Activated T-helper 1 cell treated with anti-CD3 and anti-CD28 coated beads, Interleukin-12 subunit alpha, Interleukin-12 subunit beta, Interleukin-2, Interleukin-4 antibody, amounts not matched to agents 30 ng/mL and 10 ng/mL and 1 ng/mL, durations not matched to agents 14 hours and 24 hours and 36 hours (primary cell): ENCODE measurements at regions not wholly inside any gene's neighbourhood (a gene's known extent, or its start where the extent isn't known, plus 50 kb on each side); places are given as distances from the start of the nearest gene placed in this dataset.

Experiments used
- DNase-seq: peaks from one replicate; pipeline ENCODE4 v3.0.0; 2021; ENCODE audit warnings: low spot score
- H3K27ac Mint-ChIP-seq: one replicate; pipeline ENCODE4 v1.8.0; 2021; ENCODE audit warnings: mild to moderate bottlenecking, mixed read lengths
- H3K27me3 Mint-ChIP-seq: one replicate; pipeline ENCODE4 v1.8.0; 2022; ENCODE audit warnings: mild to moderate bottlenecking, moderate library complexity, mixed read lengths; ENCODE audit not compliant: insufficient read depth
- H3K36me3 Mint-ChIP-seq: one replicate; pipeline ENCODE4 v1.8.0; 2021; ENCODE audit warnings: low read depth, mixed read lengths
- H3K4me1 Mint-ChIP-seq: one replicate; pipeline ENCODE4 v1.8.0; 2021; ENCODE audit warnings: low read depth, mixed read lengths
- H3K4me3 Mint-ChIP-seq: one replicate; pipeline ENCODE4 v1.8.0; 2021; ENCODE audit warnings: mild to moderate bottlenecking, moderate library complexity, mixed read lengths
- H3K9me3 Mint-ChIP-seq: one replicate; pipeline ENCODE4 v1.8.0; 2021; ENCODE audit warnings: mixed read lengths
- intact Hi-C: fragments of 100-400 bp; cut with micrococcal nuclease; formaldehyde crosslinking; loops from one replicate; pipeline ENCODE4 v1.15.1; 2024

GRCh38 chr4:35516102-35516501, 728.2 kb downstream of the ARAP2 start:
- no peak overlapping the region for H3K4me3 Mint-ChIP-seq
- no peak for DNase-seq
- H3K9me3 Mint-ChIP-seq = no peaks in the 10 kb centered on the region
- no peaks in the 10 kb centered on the region for H3K27me3 Mint-ChIP-seq
- H3K27ac Mint-ChIP-seq = no peak overlapping the region
- intact Hi-C loops = no loop called here
- no peaks in the 10 kb centered on the region for H3K4me1 Mint-ChIP-seq
- H3K36me3 Mint-ChIP-seq = no peaks in the 10 kb centered on the region

GRCh38 chr4:35520059-35520458, 724.3 kb downstream of the ARAP2 start:
- H3K4me1 Mint-ChIP-seq = no peaks in the 10 kb centered on the region
- no peak overlapping the region for H3K27ac Mint-ChIP-seq
- no peaks in the 10 kb centered on the region for H3K36me3 Mint-ChIP-seq
- no peak for DNase-seq
- H3K27me3 Mint-ChIP-seq = no peaks in the 10 kb centered on the region
- H3K4me3 Mint-ChIP-seq = no peak overlapping the region
- intact Hi-C loops = no loop called here
- no peaks in the 10 kb centered on the region for H3K9me3 Mint-ChIP-seq

- Mint-ChIP-seq H3K27ac (no peak overlapping the region), H3K4me1 (no peaks in the 10 kb centered on the region)
Observed at GRCh38 chr4:35521682-35522081, 722.6 kb downstream of the ARAP2 start.

GRCh38 chr4:35525192-35525978, 718.9 kb downstream of the ARAP2 start:
- intact Hi-C loops = no loop called here
- no peak overlapping the region for H3K4me3 Mint-ChIP-seq
- H3K27ac Mint-ChIP-seq = no peak overlapping the region
- no peaks in the 10 kb centered on the region for H3K36me3 Mint-ChIP-seq
- no peaks in the 10 kb centered on the region for H3K27me3 Mint-ChIP-seq
- no peaks in the 10 kb centered on the region for H3K4me1 Mint-ChIP-seq
- DNase-seq = no peak
- H3K9me3 Mint-ChIP-seq = no peaks in the 10 kb centered on the region

More at GRCh38 chr4:35521682-35522081, 722.6 kb downstream of the ARAP2 start:
- Mint-ChIP-seq H3K9me3 (no peaks in the 10 kb centered on the region), H3K4me3 (no peak overlapping the region), H3K27me3 (no peaks in the 10 kb centered on the region), H3K36me3 (no peaks in the 10 kb centered on the region)
- no peak for DNase-seq
- intact Hi-C loops = no loop called here

- DNase-seq = no peak
- Mint-ChIP-seq H3K36me3 (no peaks in the 10 kb centered on the region), H3K27ac (no peak overlapping the region), H3K9me3 (no peaks in the 10 kb centered on the region), H3K27me3 (no peaks in the 10 kb centered on the region), H3K4me3 (no peak overlapping the region), H3K4me1 (no peaks in the 10 kb centered on the region)
- intact Hi-C loops = no loop called here
Observed at GRCh38 chr4:35526456-35526855, 717.9 kb downstream of the ARAP2 start.

- no peaks in the 10 kb centered on the region for H3K4me1 Mint-ChIP-seq
- H3K27me3 Mint-ChIP-seq = no peaks in the 10 kb centered on the region
- DNase-seq = no peak
- no peaks in the 10 kb centered on the region for H3K36me3 Mint-ChIP-seq
- no peak overlapping the region for H3K4me3 Mint-ChIP-seq
- H3K9me3 Mint-ChIP-seq = peaks cover 3% of the 10 kb centered on the region
- intact Hi-C loops = no loop called here
- no peak overlapping the region for H3K27ac Mint-ChIP-seq
Observed at GRCh38 chr4:35534962-35535361, 709.4 kb downstream of the ARAP2 start.

GRCh38 chr4:35538807-35539206, 705.5 kb downstream of the ARAP2 start:
- H3K27ac Mint-ChIP-seq = no peak overlapping the region
- intact Hi-C loops = no loop called here
- H3K36me3 Mint-ChIP-seq = no peaks in the 10 kb centered on the region
- no peak overlapping the region for H3K4me3 Mint-ChIP-seq
- H3K9me3 Mint-ChIP-seq = no peaks in the 10 kb centered on the region
- no peaks in the 10 kb centered on the region for H3K4me1 Mint-ChIP-seq
- no peaks in the 10 kb centered on the region for H3K27me3 Mint-ChIP-seq
- no peak for DNase-seq

GRCh38 chr4:35539404-35540055, 704.8 kb downstream of the ARAP2 start:
- H3K4me3 Mint-ChIP-seq = no peak overlapping the region
- H3K27me3 Mint-ChIP-seq = no peaks in the 10 kb centered on the region
- intact Hi-C loops = no loop called here
- H3K27ac Mint-ChIP-seq = no peak overlapping the region
- no peak for DNase-seq
- H3K4me1 Mint-ChIP-seq = no peaks in the 10 kb centered on the region
- H3K36me3 Mint-ChIP-seq = no peaks in the 10 kb centered on the region
- H3K9me3 Mint-ChIP-seq = no peaks in the 10 kb centered on the region

- Mint-ChIP-seq H3K9me3 (no peaks in the 10 kb centered on the region), H3K4me3 (no peak overlapping the region), H3K27me3 (no peaks in the 10 kb centered on the region), H3K36me3 (no peaks in the 10 kb centered on the region), H3K4me1 (no peaks in the 10 kb centered on the region), H3K27ac (no peak overlapping the region)
- no peak for DNase-seq
- intact Hi-C loops = no loop called here
Observed at GRCh38 chr4:35541146-35541887, 703.0 kb downstream of the ARAP2 start.

GRCh38 chr4:35541888-35542213, 702.5 kb downstream of the ARAP2 start:
- Mint-ChIP-seq H3K27me3 (no peaks in the 10 kb centered on the region), H3K9me3 (no peaks in the 10 kb centered on the region), H3K27ac (no peak overlapping the region), H3K36me3 (no peaks in the 10 kb centered on the region), H3K4me3 (no peak overlapping the region), H3K4me1 (no peaks in the 10 kb centered on the region)
- intact Hi-C loops = no loop called here
- DNase-seq = no peak

- intact Hi-C loops = no loop called here
- H3K4me1 Mint-ChIP-seq = no peaks in the 10 kb centered on the region
- peaks cover 4% of the 10 kb centered on the region for H3K9me3 Mint-ChIP-seq
- DNase-seq = no peak
- no peaks in the 10 kb centered on the region for H3K36me3 Mint-ChIP-seq
- H3K4me3 Mint-ChIP-seq = no peak overlapping the region
- no peaks in the 10 kb centered on the region for H3K27me3 Mint-ChIP-seq
- no peak overlapping the region for H3K27ac Mint-ChIP-seq
Observed at GRCh38 chr4:35548921-35549320, 695.4 kb downstream of the ARAP2 start.

GRCh38 chr4:35556387-35556786, 687.9 kb downstream of the ARAP2 start:
- no peak overlapping the region for H3K4me3 Mint-ChIP-seq
- H3K36me3 Mint-ChIP-seq = no peaks in the 10 kb centered on the region
- H3K27ac Mint-ChIP-seq = no peak overlapping the region
- no peaks in the 10 kb centered on the region for H3K4me1 Mint-ChIP-seq
- intact Hi-C loops = no loop called here
- no peak for DNase-seq
- no peaks in the 10 kb centered on the region for H3K27me3 Mint-ChIP-seq
- peaks cover 9% of the 10 kb centered on the region for H3K9me3 Mint-ChIP-seq
